ENCODE measurements at regions not wholly inside any gene's neighbourhood (a gene's known extent, or its start where the extent isn't known, plus 50 kb on each side); places are given as distances from the start of the nearest gene placed in this dataset.

DNA sequence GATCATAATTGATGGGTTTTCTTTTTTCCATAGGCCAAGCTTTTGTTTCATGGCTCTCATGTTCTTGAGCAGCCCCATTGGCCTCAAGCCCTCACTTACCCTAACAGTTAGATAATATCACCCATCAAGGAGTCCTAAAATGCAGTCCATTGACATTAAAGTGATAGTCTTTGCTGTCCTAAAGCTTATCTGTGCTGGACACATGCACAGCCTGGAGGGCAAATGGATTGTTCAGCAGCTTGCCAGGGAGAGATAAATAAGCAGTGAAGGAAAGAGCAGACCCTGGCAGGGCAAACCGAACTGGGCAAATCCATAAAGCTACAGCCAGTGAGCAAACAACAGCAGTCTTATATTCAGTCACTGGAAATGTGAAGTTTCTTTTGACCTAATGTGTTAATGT is 199.6 kb upstream of the MID1 start:
- intact Hi-C loops (cut with DNase I; ENCODE audit: low total_unique reads): no loop called here
- H3K4me3 ChIP-seq: no peak overlapping the region
- no peaks in the 10 kb centered on the region for H3K27me3 ChIP-seq
- no peak overlapping the region for H3K27ac ChIP-seq
- TF ChIP-seq, protein P1, sequence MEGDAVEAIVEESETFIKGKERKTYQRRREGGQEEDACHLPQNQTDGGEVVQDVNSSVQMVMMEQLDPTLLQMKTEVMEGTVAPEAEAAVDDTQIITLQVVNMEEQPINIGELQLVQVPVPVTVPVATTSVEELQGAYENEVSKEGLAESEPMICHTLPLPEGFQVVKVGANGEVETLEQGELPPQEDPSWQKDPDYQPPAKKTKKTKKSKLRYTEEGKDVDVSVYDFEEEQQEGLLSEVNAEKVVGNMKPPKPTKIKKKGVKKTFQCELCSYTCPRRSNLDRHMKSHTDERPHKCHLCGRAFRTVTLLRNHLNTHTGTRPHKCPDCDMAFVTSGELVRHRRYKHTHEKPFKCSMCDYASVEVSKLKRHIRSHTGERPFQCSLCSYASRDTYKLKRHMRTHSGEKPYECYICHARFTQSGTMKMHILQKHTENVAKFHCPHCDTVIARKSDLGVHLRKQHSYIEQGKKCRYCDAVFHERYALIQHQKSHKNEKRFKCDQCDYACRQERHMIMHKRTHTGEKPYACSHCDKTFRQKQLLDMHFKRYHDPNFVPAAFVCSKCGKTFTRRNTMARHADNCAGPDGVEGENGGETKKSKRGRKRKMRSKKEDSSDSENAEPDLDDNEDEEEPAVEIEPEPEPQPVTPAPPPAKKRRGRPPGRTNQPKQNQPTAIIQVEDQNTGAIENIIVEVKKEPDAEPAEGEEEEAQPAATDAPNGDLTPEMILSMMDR (IDR thresholded peaks at IDR 0.05): no peak
- H3K36me3 ChIP-seq: no peaks in the 10 kb centered on the region
- H3K9me3 ChIP-seq: no peaks in the 10 kb centered on the region
- DNase-seq: no peak
- no peaks in the 10 kb centered on the region for H3K4me1 ChIP-seq

DNA sequence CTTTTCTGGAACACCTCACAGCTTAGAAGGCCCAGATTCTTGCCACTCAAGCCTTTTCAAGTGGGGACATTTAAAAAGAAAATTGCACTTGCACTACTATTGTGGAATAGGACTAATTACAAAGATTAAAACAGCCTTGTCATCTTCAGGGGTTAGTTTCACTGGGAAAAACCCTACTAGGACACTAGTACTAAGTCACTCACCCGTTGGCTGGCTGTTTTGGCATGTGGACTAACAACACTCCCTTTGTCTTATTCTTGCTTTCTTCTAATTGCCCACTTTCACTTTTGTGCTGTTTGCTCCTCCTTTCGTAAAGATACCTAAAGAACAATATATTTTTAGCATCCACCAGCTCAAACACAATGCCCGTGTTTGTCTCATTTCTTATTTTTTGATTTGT is 200.9 kb upstream of the MID1 start:
- intact Hi-C loops (cut with DNase I; ENCODE audit: low total_unique reads): no loop called here
- no peaks in the 10 kb centered on the region for H3K9me3 ChIP-seq
- TF ChIP-seq, protein P1 (IDR thresholded peaks at IDR 0.05): no peak
- no peaks in the 10 kb centered on the region for H3K36me3 ChIP-seq
- no peaks in the 10 kb centered on the region for H3K4me1 ChIP-seq
- DNase-seq: no peak
- H3K27me3 ChIP-seq: no peaks in the 10 kb centered on the region
- H3K27ac ChIP-seq: no peak overlapping the region
- H3K4me3 ChIP-seq: no peak overlapping the region

DNA sequence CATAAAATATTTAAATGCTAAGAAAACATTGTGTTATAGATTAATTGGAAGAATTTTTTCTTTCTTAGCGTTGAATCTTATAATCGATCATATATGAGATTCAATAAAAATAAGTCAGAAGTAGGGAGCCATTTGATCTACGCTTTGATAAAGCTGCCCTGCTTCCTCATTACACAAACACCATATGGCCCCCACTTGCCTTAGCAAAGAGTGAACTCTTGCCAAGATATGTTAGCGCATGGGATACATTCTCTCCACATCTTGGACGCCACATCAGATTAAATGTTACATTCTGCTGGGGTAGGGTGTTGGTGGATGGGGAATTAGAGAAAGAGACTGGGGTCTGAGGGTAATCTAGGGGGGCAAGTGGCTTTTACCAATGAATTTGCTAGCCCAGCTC is 207.7 kb upstream of the MID1 start:
- Histone ChIP-seq H3K36me3 (no peaks in the 10 kb centered on the region), H3K9me3 (no peaks in the 10 kb centered on the region), H3K27me3 (no peaks in the 10 kb centered on the region), H3K27ac (no peak overlapping the region), H3K4me1 (no peaks in the 10 kb centered on the region), H3K4me3 (no peak overlapping the region)
- intact Hi-C loops (cut with DNase I; ENCODE audit: low total_unique reads): no loop called here
- TF ChIP-seq, protein P1 (IDR thresholded peaks at IDR 0.05): no peak
- DNase-seq: no peak

DNA sequence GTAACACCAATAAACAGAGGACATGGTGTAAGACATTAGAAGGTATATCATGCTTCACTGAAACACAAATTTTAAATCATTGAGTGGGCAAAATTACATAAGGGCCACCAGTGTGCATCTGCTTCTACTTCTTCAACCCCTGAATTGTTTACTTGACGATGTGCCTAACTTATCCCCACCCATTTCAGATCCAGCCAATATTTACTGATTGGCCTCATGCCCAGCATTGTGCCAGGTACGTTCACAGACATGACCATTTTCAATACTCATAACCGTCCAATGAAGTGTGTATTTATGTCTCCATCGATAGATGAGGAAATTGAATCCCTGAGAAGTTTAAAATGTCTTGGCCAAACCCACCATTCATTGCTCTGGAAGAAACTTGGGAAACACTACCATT is 208.3 kb upstream of the MID1 start:
- TF ChIP-seq, protein P1 (IDR thresholded peaks at IDR 0.05): no peak
- no peaks in the 10 kb centered on the region for H3K9me3 ChIP-seq
- H3K4me3 ChIP-seq: no peak overlapping the region
- no peaks in the 10 kb centered on the region for H3K36me3 ChIP-seq
- intact Hi-C loops (cut with DNase I; ENCODE audit: low total_unique reads): no loop called here
- H3K27ac ChIP-seq: no peak overlapping the region
- no peak for DNase-seq
- H3K4me1 ChIP-seq: no peaks in the 10 kb centered on the region
- no peaks in the 10 kb centered on the region for H3K27me3 ChIP-seq

DNA sequence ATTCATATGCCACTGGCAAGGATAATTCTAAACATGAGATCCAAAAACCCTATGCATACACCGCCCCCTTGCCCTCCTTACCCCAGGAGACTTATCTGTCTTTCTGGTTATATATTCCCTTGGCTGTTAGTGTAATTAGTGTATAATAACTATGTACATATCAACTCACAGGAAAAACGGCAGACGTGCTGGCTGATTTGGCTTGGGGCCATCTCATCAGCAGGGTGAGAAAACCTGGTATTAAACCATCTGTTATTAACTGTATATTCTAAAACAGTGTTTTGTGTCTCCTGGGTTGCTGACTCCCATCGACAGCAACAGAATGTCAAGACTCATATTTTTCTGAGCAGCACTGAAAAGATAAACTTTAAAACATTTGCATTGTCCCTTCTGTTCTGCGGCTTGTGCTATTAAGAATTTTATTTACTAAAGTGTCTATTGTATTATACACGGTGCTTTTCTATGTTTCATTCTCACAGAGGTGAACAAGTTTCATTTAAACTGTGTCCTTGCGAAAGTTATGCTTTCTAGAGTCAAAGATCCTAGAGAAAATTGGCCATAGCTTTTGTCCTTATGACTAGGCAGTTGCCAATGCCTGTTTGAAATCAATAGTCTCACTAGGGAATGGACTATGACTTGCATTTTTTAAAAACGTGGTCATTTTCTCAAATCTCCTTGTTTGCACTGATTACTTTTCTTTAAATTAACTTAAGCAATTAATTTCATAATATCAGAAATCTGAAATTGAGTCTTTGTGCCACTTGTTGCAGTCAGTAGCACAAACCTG is 211.5 kb upstream of the MID1 start:
- no peaks in the 10 kb centered on the region for H3K27me3 ChIP-seq
- no peak for DNase-seq
- H3K9me3 ChIP-seq: no peaks in the 10 kb centered on the region
- H3K27ac ChIP-seq: no peak overlapping the region
- H3K4me1 ChIP-seq: no peaks in the 10 kb centered on the region
- H3K4me3 ChIP-seq: no peak overlapping the region
- intact Hi-C loops (cut with DNase I; ENCODE audit: low total_unique reads): no loop called here
- TF ChIP-seq, protein P1 (IDR thresholded peaks at IDR 0.05): no peak
- H3K36me3 ChIP-seq: no peaks in the 10 kb centered on the region

Data from tibial artery (tissue), 4 donors.